A549 (cell line): ENCODE measurements at regions not wholly inside any gene's neighbourhood (a gene's known extent, or its start where the extent isn't known, plus 50 kb on each side); places are given as distances from the start of the nearest gene placed in this dataset.

ENCODE experiments used
- ATAC-seq, 2 experiments: fragments of 200-7000 bp in 1 of 2; fragments of >200 bp in 1 of 2; cut with Nextera tagmentation in 1 of 2; cut with Tn5 transposase in 1 of 2; 3 replicates each; pipeline versions ENCODE4 v1.8.0 to v1.9.1; 2018 to 2020; ENCODE audit warnings: mild to moderate bottlenecking in 1 of 2, moderate library complexity in 1 of 2
- CTCF ChIA-PET: fragments of 300-600 bp; sonication (Branson Sonifier 250); formaldehyde crosslinking; extraction: SDS; loops from one replicate; lab custom pipeline; 2021; ENCODE audit warnings: antibody characterized with exemption, inconsistent platforms; lab: Yijun Ruan, JAX
- POLR2A ChIA-PET: fragments of 350-600 bp; formaldehyde crosslinking; extraction: SDS; loops from one replicate; lab custom pipeline; 2021; ENCODE audit warnings: antibody characterized with exemption, inconsistent platforms; lab: Yijun Ruan, JAX
- DNase-seq, 2 experiments: peaks; one replicate each; pipeline versions ENCODE4 v3.0.0 to v3.0.0-alpha.2; 2011 to 2016; ENCODE audit warnings: low read depth in 1 of 2, low spot score in 1 of 2
- FAIRE-seq: peaks from 2 replicates; lab custom pipeline; 2011; peaks lifted over from hg19 to GRCh38; lab: Jason Lieb, UNC
- H3K27ac ChIP-seq, 2 experiments: fragments of >200 bp; sonication (Bioruptor Twin); formaldehyde crosslinking; 3 replicates each; pipeline ENCODE4 v1.5.1; 2016 to 2017
- H3K4me1 ChIP-seq: fragments of >200 bp; sonication (Bioruptor Twin); formaldehyde crosslinking; 3 replicates; pipeline ENCODE4 v1.6.1; 2016
- H3K4me2 ChIP-seq: fragments of >200 bp; sonication (Bioruptor Twin); formaldehyde crosslinking; 3 replicates; pipeline ENCODE4 v1.6.1; 2016
- H3K4me3 ChIP-seq: fragments of >200 bp; sonication (Bioruptor Twin); formaldehyde crosslinking; 3 replicates; pipeline ENCODE4 v1.5.1; 2016
- H3K9me3 ChIP-seq: fragments of >200 bp; sonication (Bioruptor Twin); formaldehyde crosslinking; 3 replicates; pipeline ENCODE4 v1.6.1; 2016
- BCL3 ChIP-seq: fragments of >200 bp; sonication (Bioruptor Twin); formaldehyde crosslinking; IDR thresholded peaks from 3 replicates; pipeline ENCODE4 v1.6.1; 2016
- CBX8 ChIP-seq: fragments of 200-600 bp; sonication (generic); IDR thresholded peaks from 2 replicates; pipeline ENCODE4 v1.6.1; 2016
- CHD4 ChIP-seq: fragments of 200-600 bp; sonication (generic); IDR thresholded peaks from 2 replicates; pipeline ENCODE4 v1.6.1; 2016; ENCODE audit warnings: antibody characterized with exemption, mild to moderate bottlenecking, borderline replicate concordance
- ELK1 ChIP-seq: fragments of 150-350 bp; IDR thresholded peaks from 2 replicates; pipeline ENCODE4 v1.6.1; 2014; ENCODE audit warnings: low read depth, mild to moderate bottlenecking, low read length
- ESRRA ChIP-seq: fragments of 150-350 bp; IDR thresholded peaks from 2 replicates; pipeline ENCODE4 v1.6.1; 2014; ENCODE audit warnings: mild to moderate bottlenecking, low read length, borderline replicate concordance
- HES2 ChIP-seq: fragments of >200 bp; sonication (Bioruptor Twin); formaldehyde crosslinking; IDR thresholded peaks from 2 replicates; pipeline ENCODE4 v1.6.1; 2016
- HEYL ChIP-seq: fragments of 250-450 bp; sonication (Bioruptor Pico); IDR thresholded peaks from 2 replicates; pipeline ENCODE4 v1.8.0; 2021; ENCODE audit warnings: mild to moderate bottlenecking, moderate library complexity
- HMGXB4 ChIP-seq: fragments of 250-450 bp; sonication (Bioruptor Pico); IDR thresholded peaks from 2 replicates; pipeline ENCODE4 v1.5.0; 2021; ENCODE audit warnings: mild to moderate bottlenecking, moderate library complexity, borderline replicate concordance
- HOXA7 ChIP-seq: fragments of 250-450 bp; sonication (Bioruptor Pico); IDR thresholded peaks from 2 replicates; pipeline ENCODE4 v1.5.0; 2020; ENCODE audit warnings: mild to moderate bottlenecking, moderate library complexity
- HOXB13 ChIP-seq: fragments of 250-450 bp; sonication (Bioruptor Pico); IDR thresholded peaks from 2 replicates; pipeline ENCODE4 v1.5.0; 2020; ENCODE audit warnings: low read depth, mild to moderate bottlenecking, moderate library complexity
- JUNB ChIP-seq: fragments of >200 bp; sonication (Bioruptor Twin); formaldehyde crosslinking; IDR thresholded peaks from 2 replicates; pipeline ENCODE4 v1.6.1; 2016
- KDM5A ChIP-seq: fragments of 200-600 bp; sonication (generic); IDR thresholded peaks from 2 replicates; pipeline ENCODE4 v1.6.1; 2016; ENCODE audit warnings: antibody characterized with exemption, mild to moderate bottlenecking
- MAFK ChIP-seq: fragments of 450-650 bp; IDR thresholded peaks from 2 replicates; pipeline ENCODE4 v1.6.1; 2014; ENCODE audit not compliant: partially characterized antibody
- MAZ ChIP-seq: fragments of 150-350 bp; IDR thresholded peaks from 2 replicates; pipeline ENCODE4 v1.6.1; 2014; ENCODE audit warnings: antibody characterized with exemption, low read depth, low read length, borderline replicate concordance
- PBX3 ChIP-seq: IDR thresholded peaks from 2 replicates; pipeline ENCODE4 v1.6.1; 2012
- RCOR1 ChIP-seq: fragments of 150-350 bp; IDR thresholded peaks from 2 replicates; pipeline ENCODE4 v1.6.1; 2014; ENCODE audit warnings: antibody characterized with exemption, low read length, low read depth
- RNF2 ChIP-seq: fragments of 200-600 bp; sonication (generic); IDR thresholded peaks from 2 replicates; pipeline ENCODE4 v1.6.1; 2016; ENCODE audit warnings: low read depth, mild to moderate bottlenecking, antibody characterized with exemption, moderate library complexity, borderline replicate concordance
- SMC3 ChIP-seq: fragments of >200 bp; sonication (Bioruptor Twin); formaldehyde crosslinking; IDR thresholded peaks from 3 replicates; pipeline ENCODE4 v1.6.1; 2018; ENCODE audit warnings: inconsistent platforms
- TP53 ChIP-seq: fragments of 250-450 bp; sonication (Bioruptor Pico); IDR thresholded peaks from 2 replicates; pipeline ENCODE4 v1.5.0; 2021; ENCODE audit warnings: mild to moderate bottlenecking, moderate library complexity
- ZC3H11A ChIP-seq: fragments of 450-650 bp; IDR thresholded peaks from 2 replicates; pipeline ENCODE4 v1.6.1; 2014; ENCODE audit warnings: antibody characterized with exemption, mild to moderate bottlenecking
- ZNF302 ChIP-seq: fragments of 250-450 bp; sonication (Bioruptor Pico); IDR thresholded peaks from 2 replicates; pipeline ENCODE4 v1.9.0; 2021; ENCODE audit warnings: inconsistent platforms, mild to moderate bottlenecking, moderate library complexity
- WGBS: methylation state at CpG from one replicate; pipeline ENCODE4 v1.1.6; 2017; ENCODE audit errors: missing lambda C conversion rate; 5-methylcytosine and 5-hydroxymethylcytosine counted together

- TF ChIP-seq ELK1 (no peak), CHD4 (no peak)
Observed at GRCh38 chr3:177334803-177335202, 137.5 kb upstream of the TBL1XR1 start (continued).

- TF ChIP-seq CBX8 (no peak), MAZ (no peak), HEYL (CRISPR knock-in tag) (no peak), ZNF302 (CRISPR knock-in tag) (no peak), HES2 (no peak), ZC3H11A (no peak), RCOR1 (no peak), BCL3 (no peak), JUNB (no peak), HMGXB4 (CRISPR knock-in tag) (no peak), SMC3 (no peak), PBX3 (no peak), ESRRA (no peak), KDM5A (no peak), RNF2 (no peak), HOXB13 (no peak), MAFK (no peak), TP53 (CRISPR knock-in tag) (no peak), HOXA7 (CRISPR knock-in tag) (no peak)
- TF ChIP-seq, all 56 proteins: peak for 0
- no peak for FAIRE-seq
- H3K4me2 ChIP-seq = no peak overlapping the region
Observed at GRCh38 chr3:177335728-177336127, 138.4 kb upstream of the TBL1XR1 start.

More at GRCh38 chr3:177335728-177336127, 138.4 kb upstream of the TBL1XR1 start:
- Histone ChIP-seq H3K4me1 (peaks cover 18% of the 10 kb centered on the region; the same call in 2 of the 3 replicates), H3K4me3 (no peak overlapping the region), H3K27ac (no peak overlapping the region), H3K9me3 (no peaks in the 10 kb centered on the region)
- CTCF ChIA-PET = no interaction called here
- DNase-seq (no peak), ATAC-seq (no peak)
- 68% methylated on average over 3 of the region's 3 CpGs for WGBS
- POLR2A ChIA-PET = no interaction called here
